A549 (cell line): ENCODE measurements at regions not wholly inside any gene's neighbourhood (a gene's known extent, or its start where the extent isn't known, plus 50 kb on each side); places are given as distances from the start of the nearest gene placed in this dataset.
"Not testable (repeated sequence)": the region's sequence is repeated elsewhere in the genome, so short reads cannot be mapped to it uniquely, and the experiment has no call there.

Experiments used
- ATAC-seq, 2 experiments: fragments of 200-7000 bp in 1 of 2; fragments of >200 bp in 1 of 2; cut with Nextera tagmentation in 1 of 2; cut with Tn5 transposase in 1 of 2; 3 replicates each; pipeline versions ENCODE4 v1.8.0 to v1.9.1; 2018 to 2020; ENCODE audit warnings: mild to moderate bottlenecking in 1 of 2, moderate library complexity in 1 of 2
- CTCF ChIA-PET: fragments of 300-600 bp; sonication (Branson Sonifier 250); formaldehyde crosslinking; extraction: SDS; loops from one replicate; lab custom pipeline; 2021; ENCODE audit warnings: antibody characterized with exemption, inconsistent platforms; lab: Yijun Ruan, JAX
- POLR2A ChIA-PET: fragments of 350-600 bp; formaldehyde crosslinking; extraction: SDS; loops from one replicate; lab custom pipeline; 2021; ENCODE audit warnings: antibody characterized with exemption, inconsistent platforms; lab: Yijun Ruan, JAX
- DNase-seq, 2 experiments: peaks; one replicate each; pipeline versions ENCODE4 v3.0.0 to v3.0.0-alpha.2; 2011 to 2016; ENCODE audit warnings: low read depth in 1 of 2, low spot score in 1 of 2
- FAIRE-seq: peaks from 2 replicates; lab custom pipeline; 2011; peaks lifted over from hg19 to GRCh38; lab: Jason Lieb, UNC
- H3K27ac ChIP-seq, 2 experiments: fragments of >200 bp; sonication (Bioruptor Twin); formaldehyde crosslinking; 3 replicates each; pipeline ENCODE4 v1.5.1; 2016 to 2017
- H3K4me1 ChIP-seq: fragments of >200 bp; sonication (Bioruptor Twin); formaldehyde crosslinking; 3 replicates; pipeline ENCODE4 v1.6.1; 2016
- H3K4me2 ChIP-seq: fragments of >200 bp; sonication (Bioruptor Twin); formaldehyde crosslinking; 3 replicates; pipeline ENCODE4 v1.6.1; 2016
- H3K4me3 ChIP-seq: fragments of >200 bp; sonication (Bioruptor Twin); formaldehyde crosslinking; 3 replicates; pipeline ENCODE4 v1.5.1; 2016
- H3K9me3 ChIP-seq: fragments of >200 bp; sonication (Bioruptor Twin); formaldehyde crosslinking; 3 replicates; pipeline ENCODE4 v1.6.1; 2016
- MYC ChIP-seq: IDR thresholded peaks from 2 replicates; pipeline ENCODE4 v1.6.1; 2012; ENCODE audit warnings: mild to moderate bottlenecking, inconsistent platforms, low read length, improper control_type of control experiment, borderline replicate concordance
- POLR2AphosphoS2 ChIP-seq: conservative IDR thresholded peaks from 2 replicates; pipeline ENCODE4 v1.6.1; 2012; ENCODE audit warnings: low read length, improper control_type of control experiment, inconsistent platforms
- SMC3 ChIP-seq: fragments of >200 bp; sonication (Bioruptor Twin); formaldehyde crosslinking; IDR thresholded peaks from 3 replicates; pipeline ENCODE4 v1.6.1; 2018; ENCODE audit warnings: inconsistent platforms
- WGBS: methylation state at CpG from one replicate; pipeline ENCODE4 v1.1.6; 2017; ENCODE audit errors: missing lambda C conversion rate; 5-methylcytosine and 5-hydroxymethylcytosine counted together

GRCh38 chr20:25850133-25850532, 153.5 kb upstream of the ZNF337 start:
- DNase-seq, POLR2A ChIA-PET, H3K4me2 ChIP-seq, H3K9me3 ChIP-seq, H3K4me1 ChIP-seq, H3K27ac ChIP-seq, FAIRE-seq, H3K4me3 ChIP-seq, CTCF ChIA-PET, ATAC-seq: not testable (repeated sequence)
- 65% methylated on average over 4 of the region's 4 CpGs for WGBS

DNA sequence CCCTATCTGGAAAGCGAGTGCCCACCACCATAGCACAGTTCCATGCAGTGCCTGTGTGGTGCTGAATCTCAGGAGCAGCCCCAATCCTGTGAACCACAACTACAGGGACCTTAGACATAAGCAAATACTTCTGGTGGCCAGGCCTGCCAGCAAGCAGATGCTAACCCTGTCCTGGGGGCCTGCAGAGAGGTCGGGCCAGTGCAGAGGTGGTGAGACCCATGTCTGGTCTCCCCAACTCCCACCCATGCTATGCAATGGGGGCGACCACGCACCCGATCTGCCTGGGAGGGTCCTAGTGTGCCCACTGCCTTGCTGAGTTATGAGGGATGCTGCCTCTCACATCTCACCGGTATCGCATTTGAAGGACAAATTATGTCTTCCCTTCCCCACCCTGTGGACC, 151.6 kb upstream of the ZNF337 start:
- TF ChIP-seq POLR2AphosphoS2 (no peak), SMC3 (no peak), MYC (no peak)
- no peak overlapping the region for H3K4me2 ChIP-seq
- ATAC-seq, result no peak
- 80% methylated on average over 7 of the region's 7 CpGs for WGBS
- H3K4me1 ChIP-seq, result no peaks in the 10 kb centered on the region
- H3K27ac ChIP-seq, result no peak overlapping the region
- no peaks in the 10 kb centered on the region for H3K9me3 ChIP-seq
- no peak overlapping the region for H3K4me3 ChIP-seq
- no peak for DNase-seq
- no peak for FAIRE-seq
- CTCF ChIA-PET, result no interaction called here
- POLR2A ChIA-PET, result no interaction called here

DNA sequence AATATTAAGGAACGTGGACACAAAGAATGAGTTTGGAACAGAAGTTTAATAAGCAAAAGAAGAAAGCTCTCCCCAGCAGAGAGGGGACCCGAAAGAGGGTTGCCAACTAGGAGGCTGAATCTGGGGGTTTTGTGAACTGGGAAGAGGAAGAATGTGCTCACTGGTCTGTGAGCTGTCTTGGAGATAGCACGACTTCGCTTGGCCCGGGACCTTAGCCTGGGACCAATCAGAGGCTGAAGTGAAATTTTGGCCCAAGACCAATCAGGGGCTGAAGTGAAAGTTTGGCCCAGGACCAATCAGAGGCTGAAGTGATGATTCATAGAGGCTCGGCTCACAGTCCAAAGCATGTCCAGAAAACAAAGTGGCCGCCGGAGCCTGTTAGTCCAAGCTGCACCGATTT, 148.0 kb upstream of the ZNF337 start:
- H3K4me2 ChIP-seq, FAIRE-seq, H3K4me3 ChIP-seq, CTCF ChIA-PET, POLR2A ChIA-PET, H3K4me1 ChIP-seq, DNase-seq, H3K27ac ChIP-seq, H3K9me3 ChIP-seq: not testable (repeated sequence)
- no CpG with 5 or more reads among the region's 9 CpGs for WGBS
- peak; percentile 39 to 66; a peak in 5 of 6 replicates for ATAC-seq

DNA sequence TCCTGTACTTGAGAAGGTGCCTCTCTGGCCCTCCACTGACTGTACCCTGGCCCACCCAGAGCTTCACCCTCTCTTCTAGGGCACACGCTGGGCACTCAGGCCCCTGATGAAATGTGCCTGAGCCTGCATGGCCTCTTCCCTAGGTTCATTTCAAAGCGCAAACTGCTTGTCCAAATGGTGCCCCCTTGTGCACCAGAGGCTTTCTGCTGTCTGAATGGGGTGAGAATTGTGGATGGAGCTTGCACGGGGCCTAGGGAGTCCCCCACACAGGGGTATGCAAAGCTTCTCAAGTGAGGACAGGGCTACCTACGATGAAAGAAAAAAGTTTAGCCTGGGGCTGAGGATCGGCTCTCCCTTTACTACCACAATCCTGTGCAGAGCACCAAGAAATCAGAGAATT, 116.9 kb upstream of the ZNF337 start:
- H3K4me3 ChIP-seq, CTCF ChIA-PET, DNase-seq, H3K4me1 ChIP-seq, H3K4me2 ChIP-seq, H3K9me3 ChIP-seq, H3K27ac ChIP-seq, ATAC-seq, POLR2A ChIA-PET, FAIRE-seq: not testable (repeated sequence)
- no CpG with 5 or more reads among the region's 5 CpGs for WGBS

GRCh38 chr20:25798174-25798993, 101.7 kb upstream of the ZNF337 start:
- POLR2A ChIA-PET, H3K4me3 ChIP-seq, H3K9me3 ChIP-seq, DNase-seq, CTCF ChIA-PET, H3K4me1 ChIP-seq, H3K27ac ChIP-seq, H3K4me2 ChIP-seq, FAIRE-seq: not testable (repeated sequence)
- no CpG with 5 or more reads among the region's 45 CpGs for WGBS
- peak; percentile 83 to 89 for ATAC-seq

DNA sequence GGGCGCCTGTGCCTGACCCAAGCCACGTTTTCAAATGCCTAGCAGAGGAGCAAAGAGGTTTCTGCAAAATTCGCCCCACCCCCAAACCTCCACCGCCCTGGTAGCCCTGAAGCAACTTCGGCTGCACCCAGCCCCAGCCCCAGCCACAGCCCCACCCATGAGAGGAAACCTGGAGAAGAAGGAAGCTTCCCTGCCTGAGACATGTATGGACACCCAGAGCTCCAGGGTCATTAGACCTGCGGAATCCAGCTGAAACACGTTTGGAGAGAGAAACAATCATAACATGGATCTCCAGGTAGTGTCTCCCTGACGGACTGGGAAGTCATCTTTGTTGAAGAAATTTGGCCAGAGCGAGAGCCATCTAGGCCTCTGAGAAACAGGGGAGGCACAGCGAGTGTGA, 100.4 kb upstream of the ZNF337 start:
- no CpG with 5 or more reads among the region's 10 CpGs for WGBS
- FAIRE-seq, H3K27ac ChIP-seq, H3K4me2 ChIP-seq, H3K4me3 ChIP-seq, H3K9me3 ChIP-seq, POLR2A ChIA-PET, ATAC-seq, H3K4me1 ChIP-seq, CTCF ChIA-PET, DNase-seq: not testable (repeated sequence)

DNA sequence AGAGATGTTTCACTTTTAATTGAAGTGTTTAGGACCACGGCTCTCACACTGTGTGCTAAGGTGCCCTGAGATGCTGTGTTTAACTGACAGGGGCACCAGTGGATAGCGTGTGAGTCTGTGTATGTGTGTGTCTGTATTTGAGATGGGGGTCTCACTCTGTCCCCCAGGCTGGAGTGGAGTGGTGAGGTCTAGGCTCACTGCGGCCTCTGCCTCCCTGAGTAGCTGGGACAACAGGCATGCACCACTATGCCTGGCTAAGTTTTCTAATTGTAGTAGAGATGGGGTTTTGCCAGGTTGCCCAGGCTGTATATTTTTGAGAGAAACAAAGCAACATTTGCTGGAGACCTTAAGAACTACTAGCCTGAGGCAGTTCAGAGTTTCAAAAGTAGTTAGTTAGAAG, 80.6 kb upstream of the ZNF337 start:
- H3K4me3 ChIP-seq, H3K27ac ChIP-seq, H3K4me2 ChIP-seq, H3K4me1 ChIP-seq, H3K9me3 ChIP-seq, FAIRE-seq, CTCF ChIA-PET, ATAC-seq, POLR2A ChIA-PET, DNase-seq: not testable (repeated sequence)
- 42% methylated on average over 3 of the region's 3 CpGs for WGBS

- POLR2A ChIA-PET, H3K4me3 ChIP-seq: not testable (repeated sequence)
Observed at GRCh38 chr20:25774711-25775110, 78.1 kb upstream of the ZNF337 start.

DNA sequence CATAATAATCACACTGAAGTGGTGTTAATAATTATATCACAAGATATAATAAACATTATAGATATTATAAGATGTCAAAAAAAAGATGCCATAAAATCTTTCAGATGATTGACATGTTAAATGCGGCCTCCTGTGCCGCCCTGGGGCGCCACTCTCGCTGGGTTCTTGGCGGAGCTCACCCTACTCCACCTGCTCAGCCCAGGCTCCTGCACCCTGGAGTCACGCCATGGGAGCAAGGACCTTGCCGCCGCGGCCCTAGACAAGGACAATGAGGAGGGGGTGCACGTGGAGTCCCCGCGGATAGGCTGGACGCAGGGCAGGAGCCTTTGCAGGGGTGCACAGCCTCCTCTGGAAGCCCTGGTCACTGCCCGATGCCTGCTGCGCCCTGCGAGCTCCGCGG, 77.5 kb upstream of the ZNF337 start:
- FAIRE-seq, H3K9me3 ChIP-seq, H3K27ac ChIP-seq, H3K4me3 ChIP-seq, CTCF ChIA-PET, POLR2A ChIA-PET, ATAC-seq, H3K4me2 ChIP-seq, H3K4me1 ChIP-seq, DNase-seq: not testable (repeated sequence)
- 74% methylated on average over 13 of the region's 18 CpGs for WGBS

More at GRCh38 chr20:25774711-25775110, 78.1 kb upstream of the ZNF337 start:
- H3K4me1 ChIP-seq, H3K27ac ChIP-seq, DNase-seq, FAIRE-seq, CTCF ChIA-PET, H3K4me2 ChIP-seq, ATAC-seq, H3K9me3 ChIP-seq: not testable (repeated sequence)
- WGBS, result 74% methylated on average over 24 of the region's 24 CpGs

DNA sequence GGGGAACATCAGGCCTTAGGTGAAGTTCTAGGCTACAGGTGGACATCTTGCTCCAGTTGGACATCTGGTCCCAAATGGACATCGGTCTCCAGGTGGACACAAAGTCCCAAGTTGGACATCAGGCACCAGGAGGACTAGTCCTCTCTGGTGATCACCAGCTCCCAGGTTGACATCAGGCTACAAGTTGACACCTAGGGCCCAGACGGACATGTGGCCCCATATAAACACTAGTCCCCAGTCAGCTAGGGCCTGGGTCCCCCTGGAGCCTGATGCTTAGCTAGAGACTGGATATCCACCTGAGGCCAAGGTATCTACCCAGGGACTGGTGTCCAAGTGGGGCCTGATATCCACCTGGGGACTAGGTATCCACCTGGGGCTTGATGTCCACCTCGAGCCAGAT, 75.8 kb upstream of the ZNF337 start:
- CTCF ChIA-PET, H3K9me3 ChIP-seq, FAIRE-seq, H3K4me1 ChIP-seq, H3K4me2 ChIP-seq, H3K4me3 ChIP-seq, ATAC-seq, DNase-seq, POLR2A ChIA-PET, H3K27ac ChIP-seq: not testable (repeated sequence)
- 54% methylated on average over 3 of the region's 3 CpGs for WGBS

DNA sequence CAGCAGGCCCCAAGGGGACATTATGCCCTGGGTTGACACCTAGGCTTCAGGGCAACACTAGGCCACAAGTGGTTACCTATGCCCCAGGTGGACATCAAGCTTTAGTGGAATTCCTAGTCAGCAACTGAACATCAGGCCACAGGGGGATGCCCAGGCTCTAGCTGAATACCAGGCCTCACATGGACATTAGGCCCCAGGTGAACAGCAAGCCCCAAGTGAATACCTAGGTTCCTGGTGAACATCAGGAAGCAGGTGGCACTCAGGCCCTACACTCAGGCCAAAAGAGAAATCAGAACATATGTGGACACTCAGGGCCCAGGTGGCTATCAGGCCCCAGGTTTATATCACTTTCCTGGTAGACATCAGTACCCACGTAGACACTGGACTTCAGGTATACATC, 75.2 kb upstream of the ZNF337 start:
- H3K4me3 ChIP-seq, H3K4me1 ChIP-seq, H3K4me2 ChIP-seq, FAIRE-seq, POLR2A ChIA-PET, H3K9me3 ChIP-seq, ATAC-seq, CTCF ChIA-PET, DNase-seq, H3K27ac ChIP-seq: not testable (repeated sequence)
- WGBS, result 100% methylated on average over 1 of the region's 1 CpG
